Breast epithelium (tissue), 4 donors: ENCODE measurements at regions not wholly inside any gene's neighbourhood (a gene's known extent, or its start where the extent isn't known, plus 50 kb on each side); places are given as distances from the start of the nearest gene placed in this dataset.

ENCODE experiments used
- DNase-seq, 2 donors: peaks; one replicate each; pipeline ENCODE4 v3.0.0-alpha.2; 2019; ENCODE audit warnings: low spot score in 2 of 2
- H3K27ac ChIP-seq, 2 donors: fragments of 200-600 bp; sonication (generic) in 1 of 2; one replicate each; pipeline ENCODE4 v1.5.1; 2016 to 2019; ENCODE audit warnings: mild to moderate bottlenecking in 1 of 2
- H3K27me3 ChIP-seq, 2 donors: fragments of 200-600 bp; sonication (generic) in 1 of 2; one replicate each; pipeline versions ENCODE4 v1.5.1 to v1.6.0; 2017 to 2019; ENCODE audit warnings: control low read depth in 1 of 2, mild to moderate bottlenecking in 1 of 2
- H3K36me3 ChIP-seq: fragments of 200-600 bp; one replicate; pipeline ENCODE4 v1.5.1; 2019
- H3K4me1 ChIP-seq, 2 donors: fragments of 200-600 bp; sonication (generic); one replicate each; pipeline ENCODE4 v1.5.1; 2016 to 2019; ENCODE audit warnings: control low read depth in 1 of 2
- H3K4me3 ChIP-seq, 3 donors: fragments of 200-600 bp; sonication (generic); 1 replicate in 2 of 3; 2 replicates in 1 of 3; pipeline ENCODE4 v1.5.1; 2016 to 2019; ENCODE audit warnings: mild to moderate bottlenecking in 3 of 3, moderate library complexity in 2 of 3
- H3K9me3 ChIP-seq, 2 donors: fragments of 200-600 bp; sonication (generic) in 1 of 2; one replicate each; pipeline ENCODE4 v1.5.1; 2016 to 2019; ENCODE audit warnings: control low read depth in 1 of 2
- POLR2A ChIP-seq: fragments of 450-650 bp; IDR thresholded peaks from one replicate; pipeline ENCODE4 v1.6.1; 2016; ENCODE audit warnings: antibody characterized with exemption, mild to moderate bottlenecking, moderate library complexity
- POLR2AphosphoS5 ChIP-seq, 3 donors: sonication (generic); formaldehyde crosslinking; IDR thresholded peaks; one replicate each; pipeline ENCODE4 v1.6.1; 2017; ENCODE audit warnings: antibody characterized with exemption in 3 of 3
- intact Hi-C: fragments of 100-400 bp; cut with DNase I; formaldehyde crosslinking; loops from one replicate; pipeline ENCODE4 v1.15.1; 2023; ENCODE audit warnings: low total_unique reads
- TF ChIP-seq, protein P1 (sequence below), 3 donors: fragments of 450-650 bp; IDR thresholded peaks; one replicate each; pipeline ENCODE4 v1.5.1; 2016 to 2017; ENCODE audit warnings: antibody characterized with exemption in 3 of 3, mild to moderate bottlenecking in 3 of 3, moderate library complexity in 3 of 3

- Histone ChIP-seq H3K27me3 (no peaks in the 10 kb centered on the region), H3K9me3 (no peaks in the 10 kb centered on the region), H3K4me3 (no peak overlapping the region), H3K4me1 (no peaks in the 10 kb centered on the region), H3K36me3 (no peaks in the 10 kb centered on the region), H3K27ac (no peak overlapping the region)
- intact Hi-C loops = no loop called here
- DNase-seq = no peak
- TF ChIP-seq POLR2A (no peak), POLR2AphosphoS5 (IDR thresholded peaks at IDR 0.05) (no peak)
- TF ChIP-seq, protein P1, sequence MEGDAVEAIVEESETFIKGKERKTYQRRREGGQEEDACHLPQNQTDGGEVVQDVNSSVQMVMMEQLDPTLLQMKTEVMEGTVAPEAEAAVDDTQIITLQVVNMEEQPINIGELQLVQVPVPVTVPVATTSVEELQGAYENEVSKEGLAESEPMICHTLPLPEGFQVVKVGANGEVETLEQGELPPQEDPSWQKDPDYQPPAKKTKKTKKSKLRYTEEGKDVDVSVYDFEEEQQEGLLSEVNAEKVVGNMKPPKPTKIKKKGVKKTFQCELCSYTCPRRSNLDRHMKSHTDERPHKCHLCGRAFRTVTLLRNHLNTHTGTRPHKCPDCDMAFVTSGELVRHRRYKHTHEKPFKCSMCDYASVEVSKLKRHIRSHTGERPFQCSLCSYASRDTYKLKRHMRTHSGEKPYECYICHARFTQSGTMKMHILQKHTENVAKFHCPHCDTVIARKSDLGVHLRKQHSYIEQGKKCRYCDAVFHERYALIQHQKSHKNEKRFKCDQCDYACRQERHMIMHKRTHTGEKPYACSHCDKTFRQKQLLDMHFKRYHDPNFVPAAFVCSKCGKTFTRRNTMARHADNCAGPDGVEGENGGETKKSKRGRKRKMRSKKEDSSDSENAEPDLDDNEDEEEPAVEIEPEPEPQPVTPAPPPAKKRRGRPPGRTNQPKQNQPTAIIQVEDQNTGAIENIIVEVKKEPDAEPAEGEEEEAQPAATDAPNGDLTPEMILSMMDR (IDR thresholded peaks at IDR 0.05) = no peak
Observed at GRCh38 chr4:144817081-144817480, 171.1 kb downstream of the HHIP start.

- Histone ChIP-seq H3K9me3 (no peaks in the 10 kb centered on the region), H3K27me3 (no peaks in the 10 kb centered on the region), H3K27ac (no peak overlapping the region), H3K36me3 (no peaks in the 10 kb centered on the region), H3K4me3 (no peak overlapping the region), H3K4me1 (no peaks in the 10 kb centered on the region)
- intact Hi-C loops = no loop called here
- no peak for DNase-seq
- TF ChIP-seq, protein P1 (IDR thresholded peaks at IDR 0.05) = no peak
- TF ChIP-seq POLR2AphosphoS5 (IDR thresholded peaks at IDR 0.05) (no peak), POLR2A (no peak)
Observed at GRCh38 chr4:144818136-144818535, 172.2 kb downstream of the HHIP start.

- Histone ChIP-seq H3K9me3 (no peaks in the 10 kb centered on the region), H3K27ac (no peak overlapping the region), H3K4me1 (no peaks in the 10 kb centered on the region), H3K36me3 (no peaks in the 10 kb centered on the region), H3K27me3 (no peaks in the 10 kb centered on the region), H3K4me3 (no peak overlapping the region)
- TF ChIP-seq, protein P1 (IDR thresholded peaks at IDR 0.05) = no peak
- TF ChIP-seq POLR2AphosphoS5 (IDR thresholded peaks at IDR 0.05) (no peak), POLR2A (no peak)
- DNase-seq = no peak
- intact Hi-C loops = no loop called here
Observed at GRCh38 chr4:144819591-144819990, 173.6 kb downstream of the HHIP start.

- Histone ChIP-seq H3K4me3 (no peak overlapping the region), H3K4me1 (no peaks in the 10 kb centered on the region), H3K27ac (no peak overlapping the region), H3K27me3 (no peaks in the 10 kb centered on the region), H3K9me3 (no peaks in the 10 kb centered on the region), H3K36me3 (no peaks in the 10 kb centered on the region)
- intact Hi-C loops = no loop called here
- TF ChIP-seq POLR2AphosphoS5 (IDR thresholded peaks at IDR 0.05) (no peak), POLR2A (no peak)
- TF ChIP-seq, protein P1 (IDR thresholded peaks at IDR 0.05) = no peak
- no peak for DNase-seq
Observed at GRCh38 chr4:144820011-144820727, 174.2 kb downstream of the HHIP start.

GRCh38 chr4:144820728-144821085, 174.8 kb downstream of the HHIP start:
- Histone ChIP-seq H3K27ac (no peak overlapping the region), H3K9me3 (no peaks in the 10 kb centered on the region), H3K27me3 (no peaks in the 10 kb centered on the region), H3K36me3 (no peaks in the 10 kb centered on the region), H3K4me1 (no peaks in the 10 kb centered on the region), H3K4me3 (no peak overlapping the region)
- DNase-seq = no peak
- TF ChIP-seq, protein P1 (IDR thresholded peaks at IDR 0.05) = no peak
- TF ChIP-seq POLR2A (no peak), POLR2AphosphoS5 (IDR thresholded peaks at IDR 0.05) (no peak)
- intact Hi-C loops = no loop called here
